ENCODE measurements at regions not wholly inside any gene's neighbourhood (a gene's known extent, or its start where the extent isn't known, plus 50 kb on each side); places are given as distances from the start of the nearest gene placed in this dataset.

DNA sequence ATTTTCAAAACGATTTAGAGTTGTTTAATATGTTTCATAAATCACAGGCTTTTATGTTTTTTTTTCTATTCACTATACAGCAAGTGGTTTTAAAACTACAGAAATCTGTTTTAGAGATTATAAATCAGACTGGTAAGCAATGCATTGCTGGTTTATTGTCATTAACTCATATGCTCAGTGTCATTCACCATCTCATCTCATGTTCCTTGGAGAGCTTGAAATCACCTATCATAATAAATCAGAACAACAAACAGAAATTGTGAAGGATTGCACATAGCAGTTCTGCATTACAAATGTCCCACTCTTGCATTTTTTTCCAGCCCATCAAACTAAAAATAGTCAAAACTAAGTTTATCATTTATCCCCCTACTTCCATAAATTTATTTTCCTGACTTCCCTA, 470.8 kb downstream of the FSCB start:
- Histone ChIP-seq H3F3A (replicated peaks; ENCODE audit: insufficient read depth) (no peaks in the 10 kb centered on the region), H3K27me3 (ENCODE audit: insufficient read depth) (no peaks in the 10 kb centered on the region), H3K9ac (no peak overlapping the region), H4K20me1 (ENCODE audit: insufficient read depth) (no peaks in the 10 kb centered on the region), H2AFZ (ENCODE audit: low read depth) (no peak overlapping the region), H3K9me2 (no peaks in the 10 kb centered on the region), H3K79me2 (ENCODE audit: insufficient read depth) (no peaks in the 10 kb centered on the region), H3K4me2 (no peak overlapping the region), H3K27ac (ENCODE audit: low read depth in 2 of 2, low read length in 1 of 2) (no peak overlapping the region), H3K4me3 (ENCODE audit: low read depth in 2 of 2, low read length in 1 of 2) (no peak overlapping the region), H3K9me3 (no peaks in the 10 kb centered on the region), H3K4me1 (ENCODE audit: control insufficient read depth in 1 of 2, insufficient read depth in 2 of 2, low read depth in 1 of 2, low read length in 1 of 2) (no peaks in the 10 kb centered on the region), H3K36me3 (replicated peaks in 1 of 2; ENCODE audit: control insufficient read depth in 1 of 2, insufficient read depth in 2 of 2, low read length in 1 of 2) (no peaks in the 10 kb centered on the region)
- POLR2A ChIA-PET: no interaction called here
- TF ChIP-seq ZBTB33 (IDR thresholded peaks at IDR 0.05; ENCODE audit: borderline replicate concordance, low read depth) (no peak), CTCF (IDR thresholded peaks at IDR 0.05) (no peak), JUND (IDR thresholded peaks at IDR 0.05) (no peak), SIN3A (IDR thresholded peaks at IDR 0.05; ENCODE audit: borderline replicate concordance, low read depth, low read length) (no peak), FOXM1 (IDR thresholded peaks at IDR 0.05; ENCODE audit: low read depth) (no peak), USF2 (IDR thresholded peaks at IDR 0.05; ENCODE audit: borderline replicate concordance, low read depth, low read length) (no peak), NFIC (IDR thresholded peaks at IDR 0.05; ENCODE audit: borderline replicate concordance) (no peak), RFX5 (IDR thresholded peaks at IDR 0.05; ENCODE audit: low read length) (no peak), GABPA (IDR thresholded peaks at IDR 0.05; ENCODE audit: low read depth) (no peak), FOXJ3 (CRISPR knock-in tag; IDR thresholded peaks at IDR 0.05) (no peak), CHD2 (IDR thresholded peaks at IDR 0.05; ENCODE audit: low read length, partially characterized antibody) (no peak), MXI1 (IDR thresholded peaks at IDR 0.05; ENCODE audit: low read depth, low read length) (no peak), ELF1 (IDR thresholded peaks at IDR 0.05) (no peak), MEF2A (IDR thresholded peaks at IDR 0.05; ENCODE audit: borderline replicate concordance, low read depth) (no peak), POLR2AphosphoS5 (IDR thresholded peaks at IDR 0.05; ENCODE audit: low read depth, low read length) (no peak)
- TF ChIP-seq, protein P1, sequence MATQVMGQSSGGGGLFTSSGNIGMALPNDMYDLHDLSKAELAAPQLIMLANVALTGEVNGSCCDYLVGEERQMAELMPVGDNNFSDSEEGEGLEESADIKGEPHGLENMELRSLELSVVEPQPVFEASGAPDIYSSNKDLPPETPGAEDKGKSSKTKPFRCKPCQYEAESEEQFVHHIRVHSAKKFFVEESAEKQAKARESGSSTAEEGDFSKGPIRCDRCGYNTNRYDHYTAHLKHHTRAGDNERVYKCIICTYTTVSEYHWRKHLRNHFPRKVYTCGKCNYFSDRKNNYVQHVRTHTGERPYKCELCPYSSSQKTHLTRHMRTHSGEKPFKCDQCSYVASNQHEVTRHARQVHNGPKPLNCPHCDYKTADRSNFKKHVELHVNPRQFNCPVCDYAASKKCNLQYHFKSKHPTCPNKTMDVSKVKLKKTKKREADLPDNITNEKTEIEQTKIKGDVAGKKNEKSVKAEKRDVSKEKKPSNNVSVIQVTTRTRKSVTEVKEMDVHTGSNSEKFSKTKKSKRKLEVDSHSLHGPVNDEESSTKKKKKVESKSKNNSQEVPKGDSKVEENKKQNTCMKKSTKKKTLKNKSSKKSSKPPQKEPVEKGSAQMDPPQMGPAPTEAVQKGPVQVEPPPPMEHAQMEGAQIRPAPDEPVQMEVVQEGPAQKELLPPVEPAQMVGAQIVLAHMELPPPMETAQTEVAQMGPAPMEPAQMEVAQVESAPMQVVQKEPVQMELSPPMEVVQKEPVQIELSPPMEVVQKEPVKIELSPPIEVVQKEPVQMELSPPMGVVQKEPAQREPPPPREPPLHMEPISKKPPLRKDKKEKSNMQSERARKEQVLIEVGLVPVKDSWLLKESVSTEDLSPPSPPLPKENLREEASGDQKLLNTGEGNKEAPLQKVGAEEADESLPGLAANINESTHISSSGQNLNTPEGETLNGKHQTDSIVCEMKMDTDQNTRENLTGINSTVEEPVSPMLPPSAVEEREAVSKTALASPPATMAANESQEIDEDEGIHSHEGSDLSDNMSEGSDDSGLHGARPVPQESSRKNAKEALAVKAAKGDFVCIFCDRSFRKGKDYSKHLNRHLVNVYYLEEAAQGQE (IDR thresholded peaks at IDR 0.05; ENCODE audit: low read depth, low read length): no peak
- no peak for DNase-seq
- WGBS (ENCODE audit: low lambda C conversion rate): 0% methylated on average over 1 of the region's 1 CpG
- CTCF ChIA-PET: no interaction called here

Data from SK-N-SH (cell line).